A673 (cell line): ENCODE measurements at regions not wholly inside any gene's neighbourhood (a gene's known extent, or its start where the extent isn't known, plus 50 kb on each side); places are given as distances from the start of the nearest gene placed in this dataset.

Source experiments
- BruUV-seq: library from RNA; stranded (reverse); fragments of 400-500 nt; replicated peaks from 2 replicates; lab custom pipeline; 2021; lab: Mats Ljungman, UMichigan
- CTCF ChIA-PET: fragments of 300-600 bp; sonication (Branson Sonifier 250); formaldehyde crosslinking; loops from one replicate; lab custom pipeline; 2022; ENCODE audit warnings: antibody characterized with exemption; lab: Charles Lee
- POLR2A ChIA-PET: fragments of 300-600 bp; sonication (Branson Sonifier 250); formaldehyde crosslinking; loops from one replicate; lab custom pipeline; 2022; ENCODE audit warnings: antibody characterized with exemption; ENCODE audit not compliant: low non-redundant PET; lab: Charles Lee
- DNase-seq: peaks from one replicate; pipeline ENCODE4 v3.0.0-alpha.2; 2015; ENCODE audit warnings: low spot score
- H3K27ac ChIP-seq: fragments of 200-600 bp; sonication (generic); 2 replicates; pipeline ENCODE4 v1.5.1; 2016; ENCODE audit warnings: mixed run types, low read depth, mild to moderate bottlenecking, mixed read lengths, antibody characterized with exemption, low read length; ENCODE audit not compliant: poor library complexity, severe bottlenecking
- H3K27me3 ChIP-seq: fragments of 200-600 bp; sonication (generic); replicated peaks from 2 replicates; pipeline ENCODE4 v1.6.1; 2017; ENCODE audit warnings: mixed run types, low read depth, mild to moderate bottlenecking, mixed read lengths, antibody characterized with exemption, low read length; ENCODE audit not compliant: insufficient read depth, poor library complexity
- H3K36me3 ChIP-seq: fragments of 200-600 bp; sonication (generic); 2 replicates; pipeline ENCODE4 v1.6.1; 2016; ENCODE audit warnings: mixed run types, mild to moderate bottlenecking, mixed read lengths, antibody characterized with exemption, low read length; ENCODE audit not compliant: insufficient read depth, poor library complexity, severe bottlenecking
- H3K4me1 ChIP-seq: fragments of 200-600 bp; sonication (generic); 2 replicates; pipeline ENCODE4 v1.6.1; 2017; ENCODE audit warnings: mixed run types, mild to moderate bottlenecking, mixed read lengths, antibody characterized with exemption, low read length; ENCODE audit not compliant: insufficient read depth, poor library complexity, severe bottlenecking
- H3K4me3 ChIP-seq: fragments of 200-600 bp; sonication (generic); 2 replicates; pipeline ENCODE4 v1.5.1; 2016; ENCODE audit warnings: low read depth, mixed run types, mild to moderate bottlenecking, mixed read lengths, low read length; ENCODE audit not compliant: poor library complexity, severe bottlenecking
- H3K9me3 ChIP-seq: fragments of 200-600 bp; sonication (generic); 2 replicates; pipeline ENCODE4 v1.6.1; 2016; ENCODE audit warnings: mixed run types, low read depth, mild to moderate bottlenecking, mixed read lengths, antibody characterized with exemption, low read length; ENCODE audit not compliant: poor library complexity, severe bottlenecking
- CTCF ChIP-seq: fragments of 300-800, 200-600 bp; sonication (generic); conservative IDR thresholded peaks from 2 replicates; pipeline ENCODE4 v1.5.1; 2017; ENCODE audit warnings: low read depth, mild to moderate bottlenecking, antibody characterized with exemption, low read length, moderate library complexity, mixed read lengths
- EZH2 ChIP-seq: fragments of 200-600 bp; sonication (generic); IDR thresholded peaks from 2 replicates; pipeline ENCODE4 v1.6.1; 2017; ENCODE audit warnings: borderline replicate concordance, low read depth, mild to moderate bottlenecking, mixed read lengths, antibody characterized with exemption, low read length; ENCODE audit not compliant: poor library complexity, severe bottlenecking
- intact Hi-C: fragments of 100-400 bp; cut with micrococcal nuclease; formaldehyde crosslinking; loops from one replicate; pipeline ENCODE4 v1.10.0; 2022; ENCODE audit not compliant: unreplicated experiment

GRCh38 chr4:52231526-52231925, 180.4 kb downstream of the SPATA18 start:
- no peak for DNase-seq
- no peak overlapping the region for H3K27ac ChIP-seq
- H3K4me1 ChIP-seq, result no peaks in the 10 kb centered on the region
- H3K9me3 ChIP-seq, result no peaks in the 10 kb centered on the region
- intact Hi-C loops, result loop anchor here (10.0 kb wide), 1 partner anchor 2003 kb away; no protein-coding TSS in a partner anchor
- CTCF ChIA-PET, result no interaction called here
- no peak for TF ChIP-seq EZH2
- no peak for TF ChIP-seq CTCF
- no peak overlapping the region for H3K4me3 ChIP-seq
- BruUV-seq, result no TSS peak
- no peaks in the 10 kb centered on the region for H3K36me3 ChIP-seq
- POLR2A ChIA-PET, result no interaction called here
- no peaks in the 10 kb centered on the region for H3K27me3 ChIP-seq

- Histone ChIP-seq H3K27ac (no peak overlapping the region), H3K36me3 (no peaks in the 10 kb centered on the region), H3K4me3 (no peak overlapping the region), H3K27me3 (no peaks in the 10 kb centered on the region), H3K4me1 (no peaks in the 10 kb centered on the region), H3K9me3 (no peaks in the 10 kb centered on the region)
- ChIA-PET POLR2A (no interaction called here), CTCF (interaction anchor here (1.2 kb wide), 1 partner anchor 1999 kb away, joined by 3 read pairs; no protein-coding TSS in a partner anchor)
- no TSS peak for BruUV-seq
- intact Hi-C loops, result loop anchor here (5.0 to 10.0 kb wide), 2 partner anchors 748 to 2000 kb away; no protein-coding TSS in a partner anchor
- peak; percentile 48 for DNase-seq
- TF ChIP-seq CTCF (peak; percentile 57), EZH2 (no peak)
These were observed 183.7 kb downstream of the SPATA18 start for GRCh38 chr4:52234561-52235440.

- BruUV-seq, result no TSS peak
These were observed 184.6 kb downstream of the SPATA18 start for GRCh38 chr4:52235552-52236201.

More at GRCh38 chr4:52235552-52236201, 184.6 kb downstream of the SPATA18 start:
- Histone ChIP-seq H3K9me3 (no peaks in the 10 kb centered on the region), H3K4me3 (no peak overlapping the region), H3K4me1 (no peaks in the 10 kb centered on the region), H3K27me3 (no peaks in the 10 kb centered on the region), H3K27ac (no peak overlapping the region), H3K36me3 (no peaks in the 10 kb centered on the region)
- ChIA-PET CTCF (no interaction called here), POLR2A (no interaction called here)
- no peak for DNase-seq
- intact Hi-C loops, result loop anchor here (5.0 to 10.0 kb wide), 2 partner anchors 747 to 1999 kb away; no protein-coding TSS in a partner anchor
- no peak for TF ChIP-seq CTCF
- TF ChIP-seq EZH2, result no peak
